Femur (tissue), 1 donor: ENCODE measurements at regions not wholly inside any gene's neighbourhood (a gene's known extent, or its start where the extent isn't known, plus 50 kb on each side); places are given as distances from the start of the nearest gene placed in this dataset.
"Not testable (repeated sequence)": the region's sequence is repeated elsewhere in the genome, so short reads cannot be mapped to it uniquely, and the experiment has no call there.

Experiments
- DNase-seq: peaks from one replicate; pipeline ENCODE4 v3.0.0-alpha.2; 2017

DNA sequence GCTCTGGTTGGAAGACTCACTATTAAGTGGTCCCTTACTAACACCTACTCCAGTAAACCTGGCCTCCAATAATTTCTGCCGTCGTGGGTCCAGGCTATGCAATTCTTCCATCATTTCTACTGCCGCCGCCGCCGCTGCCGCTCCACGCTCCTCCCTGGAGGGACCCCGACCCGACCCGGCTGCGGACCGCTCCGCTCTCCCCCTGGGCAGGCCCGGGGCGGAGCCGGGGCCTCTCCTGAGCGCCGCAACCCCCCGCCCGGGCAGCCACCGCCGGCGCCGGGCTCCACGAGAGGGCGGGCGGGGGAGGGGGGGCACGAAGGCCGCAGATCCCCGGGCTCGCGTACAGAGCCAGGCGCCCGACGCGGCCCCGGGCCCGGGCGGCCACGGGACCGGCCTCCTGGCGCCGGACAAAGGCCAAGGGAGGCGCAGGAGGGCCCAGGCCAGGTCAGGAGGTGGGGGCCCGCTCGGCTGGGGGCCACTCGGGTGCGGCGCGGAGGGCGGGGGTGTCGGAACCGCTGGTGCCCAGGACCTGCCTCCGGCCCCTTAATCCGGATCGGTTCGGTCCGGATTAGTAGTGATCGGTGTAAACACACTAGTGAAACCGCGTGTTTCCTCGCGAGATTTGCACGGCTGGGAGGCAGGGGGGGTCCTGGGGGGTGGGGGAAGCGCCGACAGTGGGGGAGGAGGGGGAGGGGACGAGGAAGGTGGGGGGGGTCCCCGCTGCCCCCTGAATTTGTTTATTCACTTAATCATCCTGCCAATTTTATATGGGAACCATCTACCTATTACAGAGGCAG, 215.1 kb upstream of the CCL2 start:
- DNase-seq: not testable (repeated sequence)

DNA sequence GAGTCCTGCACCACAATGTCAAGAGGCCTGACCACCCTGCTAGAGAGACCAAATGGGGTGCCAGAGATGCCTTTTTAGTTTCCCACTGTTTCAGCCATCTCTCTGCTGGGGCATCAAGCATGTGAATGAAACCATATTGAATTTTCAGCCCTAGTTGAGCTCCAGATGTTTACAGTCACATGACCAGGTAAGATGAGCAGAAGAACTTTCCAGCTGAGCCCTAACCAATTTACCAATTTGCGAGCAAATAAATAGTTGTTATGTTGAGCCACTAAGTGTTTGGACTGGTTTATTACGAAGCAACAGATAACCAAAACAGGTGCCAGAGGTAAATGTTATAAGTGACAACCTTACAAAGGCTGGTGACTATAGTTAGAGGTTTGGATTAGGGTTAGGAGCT, 209.1 kb upstream of the CCL2 start:
- no peak for DNase-seq

GRCh38 chr17:34051046-34051445, 204.0 kb upstream of the CCL2 start:
- no peak for DNase-seq

DNA sequence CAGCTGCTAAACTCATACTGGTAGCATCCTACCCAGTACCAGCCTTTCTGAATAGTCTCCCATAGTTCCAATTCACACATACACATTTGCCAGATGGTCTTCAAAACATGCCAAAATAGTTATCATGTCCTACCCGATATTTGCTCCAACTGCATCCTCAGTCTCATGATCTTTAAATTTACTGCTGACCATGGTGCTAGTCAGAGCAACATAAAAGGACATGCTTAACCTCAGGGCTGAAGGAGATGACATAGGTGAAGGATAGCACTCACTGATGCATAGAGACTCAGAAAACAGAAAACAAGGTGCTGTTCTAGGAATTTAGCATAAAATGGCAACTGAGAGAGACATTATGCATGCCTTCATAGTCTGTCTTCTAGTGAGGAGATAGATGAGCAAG, 200.6 kb upstream of the CCL2 start:
- no peak for DNase-seq

DNA sequence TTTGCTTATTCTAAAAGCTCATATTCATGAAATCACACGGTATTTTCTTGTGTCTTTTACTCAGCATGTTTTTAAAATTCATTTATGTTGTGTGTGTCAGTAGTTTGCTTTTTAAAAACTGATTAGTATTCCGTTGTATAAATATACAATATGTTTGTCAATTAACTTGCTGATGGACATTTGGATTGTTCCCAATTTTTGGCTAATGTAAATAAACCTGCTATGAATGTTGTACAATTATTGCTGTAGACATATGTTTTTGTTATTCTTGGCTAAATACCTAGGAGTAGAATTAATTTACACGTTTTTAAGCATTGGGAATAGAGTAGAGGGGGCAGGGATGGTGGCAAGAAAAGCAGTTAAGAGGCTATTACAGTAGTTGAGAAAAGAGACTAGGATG, 199.5 kb upstream of the CCL2 start:
- DNase-seq: no peak

- no peak for DNase-seq
These were observed 195.5 kb upstream of the CCL2 start for GRCh38 chr17:34059423-34060220.

- no peak for DNase-seq
These were observed 188.6 kb upstream of the CCL2 start for GRCh38 chr17:34066528-34066927.

GRCh38 chr17:34067011-34067410, 188.1 kb upstream of the CCL2 start:
- no peak for DNase-seq

GRCh38 chr17:34068571-34068970, 186.5 kb upstream of the CCL2 start:
- DNase-seq: no peak

- no peak for DNase-seq
These were observed 184.4 kb upstream of the CCL2 start for GRCh38 chr17:34070712-34071111.

- DNase-seq: no peak
These were observed 183.1 kb upstream of the CCL2 start for GRCh38 chr17:34071886-34072420.

GRCh38 chr17:34075076-34075475, 180.0 kb upstream of the CCL2 start:
- no peak for DNase-seq

DNA sequence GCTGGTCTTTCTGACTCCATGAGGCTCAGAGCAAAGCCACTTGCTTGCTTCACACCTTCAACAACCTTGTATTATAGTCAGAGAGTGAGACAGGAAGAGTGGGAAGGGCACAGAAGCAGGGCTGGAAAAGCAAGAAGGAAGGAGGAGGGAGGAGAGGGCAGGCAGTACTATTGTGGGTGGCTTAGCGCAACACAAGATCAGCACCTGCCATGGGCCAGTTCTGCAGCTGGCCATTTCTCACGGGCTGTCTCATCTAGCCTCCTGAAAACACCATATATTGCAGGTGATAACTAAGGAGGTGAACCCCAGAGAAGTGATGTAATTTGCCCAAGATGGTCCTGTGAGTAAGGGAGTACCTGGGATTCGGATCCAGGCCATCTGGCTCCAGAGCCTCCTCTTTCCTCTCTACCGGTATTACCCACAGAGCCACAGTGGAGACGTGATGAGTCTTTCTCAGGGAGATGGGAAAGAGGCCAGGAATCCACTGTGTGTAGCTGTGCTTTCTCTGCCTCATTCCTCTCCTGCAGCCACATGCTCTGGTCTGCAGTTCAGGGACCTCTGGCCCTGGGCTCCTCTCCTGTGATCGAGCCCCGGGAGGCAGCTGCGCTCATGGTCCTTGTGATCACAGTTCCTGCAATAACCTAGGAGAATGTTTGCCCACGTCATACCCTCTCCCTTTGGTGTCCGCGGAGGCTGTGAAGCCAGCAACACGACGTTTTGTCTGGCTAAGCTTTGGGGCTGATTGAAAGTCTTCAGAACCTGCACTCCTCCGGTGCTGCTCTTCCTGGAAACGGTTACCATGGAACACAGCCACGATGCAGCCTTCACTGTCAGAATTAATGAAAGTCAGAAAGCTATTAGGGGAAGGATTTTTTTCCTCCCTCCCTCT, 178.1 kb upstream of the CCL2 start:
- no peak for DNase-seq

DNA sequence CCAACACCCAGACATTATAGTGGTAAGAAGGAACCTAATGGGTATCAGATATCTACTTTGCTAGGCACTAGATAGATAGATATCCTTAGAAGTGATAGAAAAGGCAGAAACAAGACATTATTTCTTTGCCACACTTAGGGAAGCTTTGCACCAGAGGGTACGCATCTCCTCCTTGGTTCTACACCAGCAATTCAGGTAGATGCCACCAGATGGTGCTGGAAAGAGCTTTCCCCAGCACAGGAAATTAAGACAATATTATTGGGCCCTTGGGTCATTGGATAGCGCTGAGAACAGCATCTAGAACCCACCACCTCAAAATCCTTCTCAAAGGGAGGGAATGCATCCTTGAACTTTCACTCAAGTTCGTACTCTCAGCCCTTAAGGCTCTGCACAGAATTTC, 173.8 kb upstream of the CCL2 start:
- DNase-seq: no peak

DNA sequence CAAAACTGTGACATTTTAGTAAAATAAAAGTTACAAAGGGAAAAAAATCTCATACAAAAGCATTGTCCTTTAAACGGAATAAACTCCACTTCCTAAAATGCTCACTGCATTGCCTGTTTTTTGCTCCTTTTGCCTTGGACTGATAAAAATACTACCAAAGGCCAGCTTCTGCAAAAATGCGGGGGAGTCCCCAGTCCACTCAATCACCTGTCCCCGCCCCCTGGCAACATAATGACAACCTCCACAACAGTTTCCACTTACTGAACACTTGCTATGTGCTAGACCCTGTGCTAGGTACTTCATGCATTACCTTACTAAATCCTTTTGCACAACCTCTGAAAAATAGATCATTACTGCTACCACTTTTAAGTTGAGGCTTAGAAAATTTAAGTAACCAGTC, 172.7 kb upstream of the CCL2 start:
- DNase-seq: no peak

DNA sequence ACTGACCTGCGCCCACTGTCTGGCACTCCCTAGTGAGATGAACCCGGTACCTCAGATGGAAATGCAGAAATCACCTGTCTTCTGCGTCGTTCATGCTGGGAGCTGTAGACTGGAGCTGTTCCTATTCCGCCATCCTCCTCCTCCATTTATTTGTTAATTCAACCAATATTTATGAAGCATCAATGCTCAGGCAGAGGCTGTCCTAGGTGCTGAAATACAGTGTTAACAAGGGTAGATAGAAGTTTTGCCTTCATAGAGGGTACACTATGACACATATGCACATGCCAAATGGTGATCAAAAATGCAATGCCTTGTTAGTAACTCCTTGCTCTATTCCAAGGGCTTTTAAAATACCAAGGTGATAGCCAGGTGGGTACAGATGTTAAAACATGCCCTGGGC, 166.0 kb upstream of the CCL2 start:
- not testable (repeated sequence) for DNase-seq

DNA sequence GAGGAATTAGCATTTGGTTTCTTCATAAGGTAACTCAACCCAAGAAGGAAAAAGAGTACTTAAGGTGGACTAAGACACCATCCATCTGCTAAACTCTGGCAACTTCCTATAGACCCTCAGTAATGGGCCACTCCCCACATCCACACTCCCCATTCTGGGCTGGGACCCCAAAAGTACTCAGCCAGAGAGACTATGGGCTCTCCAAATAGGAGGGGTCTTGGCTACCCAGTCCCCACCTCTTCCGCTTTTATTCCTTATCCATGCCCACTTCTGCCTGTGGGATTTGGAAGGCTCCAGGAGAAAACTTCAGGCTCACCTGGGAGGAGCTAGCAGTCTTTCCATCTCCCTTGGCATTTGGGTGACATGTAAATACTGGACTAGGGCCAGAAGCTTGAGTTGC, 164.5 kb upstream of the CCL2 start:
- DNase-seq: no peak

- DNase-seq: no peak
These were observed 163.1 kb upstream of the CCL2 start for GRCh38 chr17:34091975-34092374.

GRCh38 chr17:34095106-34095505, 160.0 kb upstream of the CCL2 start:
- no peak for DNase-seq

DNA sequence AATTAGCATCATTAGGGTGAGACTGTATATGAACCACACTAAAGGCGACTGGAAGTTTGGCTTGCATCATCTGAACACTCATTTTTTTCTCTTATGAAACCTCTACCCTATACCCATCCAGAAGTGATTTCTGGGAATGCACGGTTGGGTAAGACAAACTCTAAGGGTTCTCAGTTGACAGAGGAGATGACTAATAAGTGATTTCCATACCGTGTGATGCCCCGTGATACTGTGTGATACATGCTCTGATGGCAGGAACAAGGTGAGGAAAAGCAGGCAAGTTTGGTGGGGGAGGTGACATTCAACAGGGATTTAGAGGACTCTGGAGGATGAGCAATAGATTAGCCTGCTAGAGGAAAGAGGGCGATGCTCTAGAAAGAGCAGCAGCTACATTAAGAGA, 156.4 kb upstream of the CCL2 start:
- DNase-seq: no peak

GRCh38 chr17:34099859-34100515, 155.1 kb upstream of the CCL2 start:
- DNase-seq: no peak

DNA sequence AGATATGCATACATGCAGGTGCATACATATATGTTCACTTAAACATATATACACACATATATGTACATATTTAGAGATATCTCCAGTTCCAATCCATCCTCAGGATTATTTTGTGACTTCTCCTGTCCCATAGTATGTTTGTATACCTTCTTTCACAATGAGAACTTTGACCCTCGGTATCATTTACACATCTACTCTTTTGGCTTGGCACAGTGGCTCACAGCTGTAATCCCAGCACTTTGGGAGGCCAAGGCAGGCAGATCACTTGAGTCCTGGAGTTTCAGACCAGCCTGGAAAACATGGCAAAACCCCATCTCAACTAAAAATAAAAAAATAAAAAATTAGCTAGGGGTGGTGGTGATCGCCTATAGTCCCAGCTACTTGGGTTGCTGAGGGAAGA, 148.1 kb upstream of the CCL2 start:
- DNase-seq: no peak

DNA sequence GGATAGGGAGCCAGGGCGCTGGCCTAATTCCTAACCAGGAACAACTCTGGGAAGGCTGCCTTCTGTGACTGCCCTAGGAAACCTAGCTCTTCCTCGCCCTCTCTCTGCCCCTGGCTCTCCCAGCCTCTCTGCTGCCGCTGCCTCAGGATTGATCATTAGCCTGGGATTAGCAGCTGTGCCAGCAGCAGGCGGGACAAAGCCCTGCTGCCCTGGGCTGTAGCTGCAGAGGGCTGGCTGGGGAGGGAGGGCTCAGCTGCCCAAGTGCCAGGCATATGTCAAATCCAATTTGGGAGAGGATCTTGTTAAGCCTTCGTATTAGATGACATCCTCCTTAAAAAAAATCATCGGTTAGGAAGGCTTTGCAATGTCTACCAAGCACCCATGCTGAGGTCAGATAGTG, 144.8 kb upstream of the CCL2 start:
- DNase-seq: peak; percentile 26
